Fibroblast of skin of back (primary cell): ENCODE measurements at regions not wholly inside any gene's neighbourhood (a gene's known extent, or its start where the extent isn't known, plus 50 kb on each side); places are given as distances from the start of the nearest gene placed in this dataset.
A peak's percentile ranks its signal among the peaks of the same experiment; 100 is the strongest.

Source experiments
- DNase-seq: peaks from one replicate; pipeline ENCODE4 v3.0.0-alpha.2; 2013

DNA sequence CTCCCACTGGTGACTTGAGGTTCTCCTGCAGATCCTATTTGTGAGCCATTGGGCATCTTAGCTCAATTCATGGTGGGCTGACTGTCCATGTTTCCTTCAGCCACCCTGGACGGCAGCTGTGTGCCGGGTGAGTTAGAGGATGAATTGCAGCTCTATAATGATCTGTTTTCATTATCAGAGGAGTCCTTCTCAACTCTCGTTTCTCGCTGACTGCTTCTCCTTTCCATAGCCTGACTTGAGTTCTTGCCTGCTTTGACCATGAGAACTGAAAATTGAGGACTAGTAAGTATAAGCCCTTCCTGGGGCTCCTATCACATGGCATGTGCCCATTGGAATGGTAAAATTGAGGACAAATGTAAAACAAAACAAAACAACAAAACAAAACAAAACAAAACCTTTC, 121.8 kb downstream of the CDC42EP3 start:
- DNase-seq: no peak

- no peak for DNase-seq
Measured at GRCh38 chr2:37550190-37550589, 121.3 kb downstream of the CDC42EP3 start.

GRCh38 chr2:37551783-37552182, 119.7 kb downstream of the CDC42EP3 start:
- DNase-seq: peak; percentile 20

GRCh38 chr2:37552339-37552738, 119.1 kb downstream of the CDC42EP3 start:
- DNase-seq: no peak

DNA sequence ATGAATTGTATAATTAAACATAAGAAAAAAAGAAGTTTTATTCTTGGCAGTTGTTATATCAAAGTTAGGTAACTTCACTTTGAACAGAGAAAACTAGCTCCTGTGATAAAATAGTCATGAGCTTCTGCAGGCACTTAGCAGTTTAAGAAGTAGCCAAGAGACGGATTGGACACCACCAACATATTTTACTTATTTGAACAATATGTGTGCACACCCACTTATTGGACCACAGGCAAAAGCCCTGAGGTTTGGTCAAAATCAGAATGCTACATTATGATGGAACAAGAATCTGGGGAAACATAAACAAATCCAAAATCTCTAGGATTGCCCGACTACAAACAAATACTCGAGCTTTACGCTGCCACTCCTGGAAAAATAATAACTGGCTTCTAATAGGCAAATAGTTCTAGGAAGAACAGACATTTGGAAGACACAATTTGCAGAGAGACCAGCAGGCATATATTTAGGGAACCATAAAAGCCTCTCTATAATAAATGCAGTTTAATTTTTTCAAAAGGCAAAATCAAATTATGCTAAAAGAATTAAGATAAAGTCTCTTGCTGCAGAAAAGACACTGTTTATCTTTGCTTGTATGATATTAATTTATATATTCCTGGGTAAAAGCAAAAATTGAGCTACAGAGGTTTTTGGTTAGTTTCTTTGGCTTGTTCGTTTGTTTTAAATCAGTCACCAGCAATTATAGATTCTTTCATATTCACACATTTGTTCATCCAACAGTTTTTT, 117.9 kb downstream of the CDC42EP3 start:
- DNase-seq: no peak

GRCh38 chr2:37554155-37554510, 117.3 kb downstream of the CDC42EP3 start:
- no peak for DNase-seq

GRCh38 chr2:37554687-37555086, 116.8 kb downstream of the CDC42EP3 start:
- no peak for DNase-seq

GRCh38 chr2:37555457-37555856, 116.0 kb downstream of the CDC42EP3 start:
- DNase-seq: no peak

- no peak for DNase-seq
Measured at GRCh38 chr2:37556256-37556655, 115.2 kb downstream of the CDC42EP3 start.

GRCh38 chr2:37558623-37559022, 112.8 kb downstream of the CDC42EP3 start:
- DNase-seq: no peak

DNA sequence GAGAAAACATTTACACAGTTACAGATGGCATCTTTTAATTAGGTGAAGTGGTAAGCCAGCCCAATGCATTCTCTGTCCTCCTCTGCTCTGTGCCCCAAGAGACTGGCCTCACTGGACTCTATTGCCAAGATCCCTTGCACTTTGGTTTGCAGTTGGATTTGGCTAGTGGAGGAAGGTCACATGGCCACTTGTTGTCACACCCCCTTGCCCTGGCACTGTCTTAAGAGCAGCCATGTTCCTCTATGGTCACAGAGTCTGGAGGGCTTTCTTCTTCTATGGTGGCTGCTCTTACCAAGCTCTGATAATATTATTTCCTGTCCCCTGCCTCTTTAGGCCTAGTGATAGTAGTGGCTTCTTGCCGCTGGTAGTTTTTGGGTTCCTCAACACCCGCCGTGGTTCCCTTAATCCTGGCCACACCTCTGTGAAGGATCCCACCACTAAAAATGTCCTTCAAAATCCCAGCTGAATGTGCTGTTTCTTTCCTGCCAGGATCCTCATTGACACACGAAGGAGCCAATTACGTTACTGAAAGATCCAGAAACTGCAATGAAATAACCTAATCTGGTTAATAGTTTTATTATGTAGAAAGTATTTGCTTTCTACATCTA, 111.1 kb downstream of the CDC42EP3 start:
- DNase-seq: no peak

DNA sequence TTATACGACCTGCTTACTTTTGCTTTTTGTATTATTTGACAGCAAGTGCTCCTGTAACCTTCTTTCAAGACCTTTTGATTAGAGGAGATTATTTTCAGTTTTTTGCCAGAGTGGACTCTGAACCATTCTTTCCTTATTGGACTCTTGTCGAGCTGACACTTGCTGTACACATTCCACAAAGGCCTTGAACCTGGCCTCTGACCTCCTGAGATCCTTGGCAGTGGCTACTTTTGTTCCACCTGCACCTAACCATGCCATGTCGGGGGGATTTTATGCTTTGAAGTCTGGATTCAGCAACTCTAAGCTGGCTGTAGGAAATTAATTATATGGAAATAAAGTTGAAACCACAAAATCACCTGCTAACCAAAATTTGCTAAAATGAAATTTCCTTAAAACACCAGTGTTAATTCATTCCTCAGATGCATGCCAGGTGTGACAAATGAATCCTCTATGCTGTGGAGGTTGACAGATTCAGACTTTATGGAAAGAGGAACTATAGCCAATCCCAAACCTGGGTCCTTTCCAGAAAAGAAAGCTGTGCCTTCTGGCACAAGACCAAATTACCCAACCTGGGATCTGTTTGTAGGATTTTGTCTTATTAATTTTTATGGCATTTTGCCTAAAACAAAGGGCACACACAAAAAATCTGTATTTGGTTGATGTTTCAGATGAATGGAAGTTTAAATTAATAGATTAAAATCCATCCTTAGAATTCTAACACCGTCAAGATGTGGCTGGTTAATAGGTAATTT, 110.4 kb downstream of the CDC42EP3 start:
- DNase-seq: no peak

GRCh38 chr2:37561615-37562569, 109.5 kb downstream of the CDC42EP3 start:
- peak; percentile 96 for DNase-seq

- peak; percentile 73 for DNase-seq
Measured at GRCh38 chr2:37563375-37564015, 107.9 kb downstream of the CDC42EP3 start.

GRCh38 chr2:37564356-37564755, 107.1 kb downstream of the CDC42EP3 start:
- DNase-seq: no peak

GRCh38 chr2:37566517-37566981, 104.9 kb downstream of the CDC42EP3 start:
- DNase-seq: peak; percentile 90

DNA sequence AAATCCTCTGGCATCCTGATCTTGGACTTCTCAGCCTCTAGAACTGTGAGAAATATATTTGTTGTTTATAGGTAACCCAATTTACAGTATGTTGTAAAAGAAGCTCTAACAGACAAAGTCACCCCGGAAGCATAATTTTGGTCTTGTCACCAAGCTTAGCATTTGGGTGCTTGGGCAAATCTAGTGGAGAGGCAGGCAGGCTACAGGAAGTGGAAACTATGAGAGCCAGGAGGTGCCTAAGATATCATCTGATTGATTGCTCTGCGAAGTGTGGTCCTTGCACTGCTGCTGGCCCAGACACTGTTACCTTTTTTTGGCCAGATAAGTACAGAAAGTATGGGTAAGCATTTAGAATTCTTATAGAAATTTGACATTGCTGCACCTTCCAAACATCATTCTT, 102.9 kb downstream of the CDC42EP3 start:
- DNase-seq: no peak

GRCh38 chr2:37569131-37569823, 102.2 kb downstream of the CDC42EP3 start:
- no peak for DNase-seq

GRCh38 chr2:37569986-37570679, 101.3 kb downstream of the CDC42EP3 start:
- DNase-seq: peak; percentile 82

DNA sequence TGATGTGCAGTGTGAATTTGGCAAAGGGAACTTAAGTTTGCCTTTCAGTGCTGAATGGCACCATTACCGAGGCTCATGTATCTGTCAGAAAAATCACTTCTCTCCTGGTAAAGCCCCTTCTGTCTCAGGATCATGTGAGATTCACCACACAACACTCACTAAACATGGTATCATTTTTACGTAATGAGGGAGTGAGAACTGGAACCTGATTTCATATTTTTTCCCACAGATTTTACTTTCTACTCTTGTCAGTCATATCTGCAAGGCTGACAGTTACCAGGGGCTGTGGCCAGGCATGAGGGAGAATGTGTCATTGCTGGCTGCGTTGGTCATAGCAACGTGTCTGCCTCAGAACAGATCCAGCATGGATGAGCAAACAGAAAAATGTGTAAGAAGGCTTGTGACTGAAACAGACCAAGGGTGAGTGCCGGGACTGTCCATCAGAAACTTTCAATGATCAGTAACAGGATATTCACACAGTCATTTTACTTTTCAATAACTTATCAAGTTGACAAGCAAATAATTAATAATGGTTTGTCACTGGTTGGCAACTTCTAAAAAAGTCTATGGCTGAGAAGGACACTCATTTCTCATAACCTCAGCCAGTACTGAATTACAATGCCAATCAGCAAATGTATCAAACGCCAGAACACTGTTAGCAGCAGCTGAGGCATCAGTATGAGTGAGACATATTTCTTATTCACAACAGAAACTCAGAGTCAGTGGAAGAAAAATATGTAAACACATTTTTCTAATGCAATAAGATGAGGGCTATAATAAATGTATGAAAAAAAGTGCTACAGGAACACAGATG, 100.5 kb downstream of the CDC42EP3 start:
- DNase-seq: peak; percentile 96
